Neural progenitor cell (in vitro differentiated cells): ENCODE measurements at regions not wholly inside any gene's neighbourhood (a gene's known extent, or its start where the extent isn't known, plus 50 kb on each side); places are given as distances from the start of the nearest gene placed in this dataset.

Source experiments
- EZH2 ChIP-seq: fragments of 200-600 bp; sonication (generic); IDR thresholded peaks from 2 replicates; pipeline ENCODE4 v1.6.1; 2017; ENCODE audit warnings: antibody characterized with exemption, mild to moderate bottlenecking, moderate library complexity
- EZH2phosphoT487 ChIP-seq: fragments of 200-600 bp; sonication (generic); IDR thresholded peaks from 2 replicates; pipeline ENCODE4 v1.6.1; 2017; ENCODE audit warnings: antibody characterized with exemption
- TF ChIP-seq, protein P1 (sequence below): fragments of 200-600 bp; sonication (generic); IDR thresholded peaks from 2 replicates; pipeline ENCODE4 v1.5.1; 2017; ENCODE audit warnings: antibody characterized with exemption, mild to moderate bottlenecking

DNA sequence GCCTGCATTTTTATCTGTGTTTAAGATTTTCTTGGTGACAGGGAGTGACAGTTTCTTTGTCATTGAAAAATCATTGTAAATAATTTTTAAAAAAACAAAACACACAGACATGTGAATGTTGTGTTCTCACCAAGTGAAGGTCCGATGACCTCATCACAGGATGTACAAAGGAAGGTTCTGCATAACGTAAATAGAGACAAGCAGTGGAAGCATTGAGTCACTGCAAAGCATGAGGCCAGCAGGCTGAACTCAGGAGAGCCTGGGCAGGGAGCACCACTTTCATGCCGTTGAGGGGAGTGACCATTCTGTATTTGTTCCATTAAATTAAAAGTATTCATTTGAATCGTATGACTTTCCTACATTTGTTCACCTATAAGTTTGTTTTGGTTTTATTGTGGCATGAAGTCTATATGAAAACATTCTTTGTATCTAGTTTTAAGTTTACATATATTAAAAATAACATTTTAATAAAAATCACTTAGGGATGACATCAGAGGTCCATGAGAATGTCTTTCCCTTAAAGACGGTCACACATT, 70.4 kb upstream of the TLE1 start:
- TF ChIP-seq, protein P1, sequence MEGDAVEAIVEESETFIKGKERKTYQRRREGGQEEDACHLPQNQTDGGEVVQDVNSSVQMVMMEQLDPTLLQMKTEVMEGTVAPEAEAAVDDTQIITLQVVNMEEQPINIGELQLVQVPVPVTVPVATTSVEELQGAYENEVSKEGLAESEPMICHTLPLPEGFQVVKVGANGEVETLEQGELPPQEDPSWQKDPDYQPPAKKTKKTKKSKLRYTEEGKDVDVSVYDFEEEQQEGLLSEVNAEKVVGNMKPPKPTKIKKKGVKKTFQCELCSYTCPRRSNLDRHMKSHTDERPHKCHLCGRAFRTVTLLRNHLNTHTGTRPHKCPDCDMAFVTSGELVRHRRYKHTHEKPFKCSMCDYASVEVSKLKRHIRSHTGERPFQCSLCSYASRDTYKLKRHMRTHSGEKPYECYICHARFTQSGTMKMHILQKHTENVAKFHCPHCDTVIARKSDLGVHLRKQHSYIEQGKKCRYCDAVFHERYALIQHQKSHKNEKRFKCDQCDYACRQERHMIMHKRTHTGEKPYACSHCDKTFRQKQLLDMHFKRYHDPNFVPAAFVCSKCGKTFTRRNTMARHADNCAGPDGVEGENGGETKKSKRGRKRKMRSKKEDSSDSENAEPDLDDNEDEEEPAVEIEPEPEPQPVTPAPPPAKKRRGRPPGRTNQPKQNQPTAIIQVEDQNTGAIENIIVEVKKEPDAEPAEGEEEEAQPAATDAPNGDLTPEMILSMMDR: no peak
- TF ChIP-seq EZH2 (no peak), EZH2phosphoT487 (no peak)
